SK-N-MC (cell line): ENCODE measurements at regions not wholly inside any gene's neighbourhood (a gene's known extent, or its start where the extent isn't known, plus 50 kb on each side); places are given as distances from the start of the nearest gene placed in this dataset.

Experiments used
- EZH2 ChIP-seq: fragments of 200-600 bp; sonication (generic); IDR thresholded peaks from one replicate; pipeline ENCODE4 v1.6.1; 2017; ENCODE audit warnings: antibody characterized with exemption
- POLR2AphosphoS5 ChIP-seq: IDR thresholded peaks from 2 replicates; pipeline ENCODE4 v1.6.1; 2012; ENCODE audit warnings: mild to moderate bottlenecking, low read depth, low read length, borderline replicate concordance

- TF ChIP-seq POLR2AphosphoS5: no peak
- no peak for TF ChIP-seq EZH2
Observed at GRCh38 chr10:31590023-31590800, 271.2 kb downstream of the ZEB1 start.
